H9 (cell line): ENCODE measurements at regions not wholly inside any gene's neighbourhood (a gene's known extent, or its start where the extent isn't known, plus 50 kb on each side); places are given as distances from the start of the nearest gene placed in this dataset.

Source experiments
- DNase-seq: peaks from one replicate; pipeline ENCODE4 v3.0.0-alpha.2; 2017
- H2AFZ ChIP-seq: one replicate; pipeline ENCODE4 v1.6.1; 2013; ENCODE audit warnings: mild to moderate bottlenecking, low read length, control low read depth, moderate library complexity
- H2AK5ac ChIP-seq: 2 replicates; pipeline ENCODE4 v1.6.1; 2013; ENCODE audit warnings: low read length, control low read depth, mixed read lengths; ENCODE audit not compliant: insufficient read length
- H2BK120ac ChIP-seq: one replicate; pipeline ENCODE4 v1.6.1; 2013; ENCODE audit warnings: low read depth, mild to moderate bottlenecking, low read length, control low read depth, inconsistent platforms; ENCODE audit not compliant: poor library complexity, severe bottlenecking
- H2BK12ac ChIP-seq: 2 replicates; pipeline ENCODE4 v1.6.1; 2013; ENCODE audit warnings: low read length, control low read depth, mixed read lengths, low read depth; ENCODE audit not compliant: insufficient read length
- H2BK15ac ChIP-seq: 2 replicates; pipeline ENCODE4 v1.6.1; 2013; ENCODE audit warnings: low read depth, low read length, control low read depth
- H2BK20ac ChIP-seq: one replicate; pipeline ENCODE4 v1.6.1; 2013; ENCODE audit warnings: low read depth, mild to moderate bottlenecking, low read length, control low read depth, inconsistent platforms; ENCODE audit not compliant: poor library complexity, severe bottlenecking
- H2BK5ac ChIP-seq: 2 replicates; pipeline ENCODE4 v1.6.1; 2013; ENCODE audit warnings: low read length, control low read depth, mixed read lengths; ENCODE audit not compliant: insufficient read length
- H3K14ac ChIP-seq: 2 replicates; pipeline ENCODE4 v1.6.1; 2013; ENCODE audit warnings: low read length, control low read depth; ENCODE audit not compliant: insufficient read depth
- H3K18ac ChIP-seq: 2 replicates; pipeline ENCODE4 v1.6.1; 2013; ENCODE audit warnings: low read depth, mild to moderate bottlenecking, mixed read lengths, low read length, control low read depth; ENCODE audit not compliant: insufficient read length
- H3K23ac ChIP-seq: 2 replicates; pipeline ENCODE4 v1.6.1; 2013; ENCODE audit warnings: low read length, control low read depth, mixed read lengths, low read depth; ENCODE audit not compliant: insufficient read length
- H3K23me2 ChIP-seq: 2 replicates; pipeline ENCODE4 v1.6.1; 2013; ENCODE audit warnings: low read depth, mild to moderate bottlenecking, mixed read lengths, low read length, control low read depth; ENCODE audit not compliant: insufficient read length, poor library complexity, severe bottlenecking
- H3K27ac ChIP-seq: 2 replicates; pipeline ENCODE4 v1.5.1; 2013; ENCODE audit warnings: low read length, control low read depth, mixed read lengths, low read depth; ENCODE audit not compliant: insufficient read length
- H3K27me3 ChIP-seq: 2 replicates; pipeline ENCODE4 v1.6.1; 2013; ENCODE audit warnings: low read length, control low read depth, inconsistent platforms; ENCODE audit not compliant: insufficient read depth
- H3K4ac ChIP-seq: 2 replicates; pipeline ENCODE4 v1.6.1; 2013; ENCODE audit warnings: low read depth, mild to moderate bottlenecking, control low read depth, inconsistent platforms, low read length, moderate library complexity
- H3K4me1 ChIP-seq: 2 replicates; pipeline ENCODE4 v1.6.1; 2013; ENCODE audit warnings: low read length, control low read depth, inconsistent platforms; ENCODE audit not compliant: insufficient read depth
- H3K4me2 ChIP-seq: 2 replicates; pipeline ENCODE4 v1.6.1; 2013; ENCODE audit warnings: low read length, control low read depth, mixed read lengths; ENCODE audit not compliant: insufficient read length, insufficient read depth
- H3K56ac ChIP-seq: 2 replicates; pipeline ENCODE4 v1.6.1; 2013; ENCODE audit warnings: low read depth, mild to moderate bottlenecking, mixed read lengths, low read length, control low read depth; ENCODE audit not compliant: insufficient read length
- H3K79me1 ChIP-seq: 2 replicates; pipeline ENCODE4 v1.6.1; 2013; ENCODE audit warnings: low read depth, mild to moderate bottlenecking, moderate library complexity, low read length, control low read depth, inconsistent platforms; ENCODE audit not compliant: insufficient read depth, poor library complexity, severe bottlenecking
- H3K79me2 ChIP-seq: 2 replicates; pipeline ENCODE4 v1.6.1; 2013; ENCODE audit warnings: low read length, control low read depth, inconsistent platforms; ENCODE audit not compliant: insufficient read depth
- H3K9ac ChIP-seq: 2 replicates; pipeline ENCODE4 v1.6.1; 2013; ENCODE audit warnings: low read length, control low read depth, mixed read lengths; ENCODE audit not compliant: insufficient read length; ENCODE audit errors: extremely low read depth
- H3K9me3 ChIP-seq: one replicate; pipeline ENCODE4 v1.6.1; 2013; ENCODE audit warnings: low read depth, low read length, inconsistent platforms; ENCODE audit not compliant: control insufficient read depth
- H3T11ph ChIP-seq: one replicate; pipeline ENCODE4 v1.6.1; 2013; ENCODE audit warnings: mild to moderate bottlenecking, low read length, control low read depth, inconsistent platforms
- H4K20me1 ChIP-seq: one replicate; pipeline ENCODE4 v1.6.1; 2013; ENCODE audit not compliant: control insufficient read depth, insufficient read length, insufficient read depth
- H4K5ac ChIP-seq: 2 replicates; pipeline ENCODE4 v1.6.1; 2013; ENCODE audit warnings: low read depth, mild to moderate bottlenecking, mixed read lengths, low read length, control low read depth; ENCODE audit not compliant: insufficient read length
- H4K8ac ChIP-seq: replicated peaks from 2 replicates; pipeline ENCODE4 v1.6.1; 2013; ENCODE audit warnings: low read length, control low read depth, mixed read lengths, low read depth; ENCODE audit not compliant: insufficient read length
- H4K91ac ChIP-seq: 2 replicates; pipeline ENCODE4 v1.6.1; 2013; ENCODE audit warnings: low read depth, mild to moderate bottlenecking, moderate library complexity, mixed read lengths, low read length, control low read depth; ENCODE audit not compliant: insufficient read length
- H3K27ac Mint-ChIP-seq, 3 experiments: 2 replicates in 2 of 3; 3 replicates in 1 of 3; pipeline ENCODE4 v1.8.0; 2020 to 2021; ENCODE audit warnings: mixed read lengths in 3 of 3, mild to moderate bottlenecking in 1 of 3, moderate library complexity in 1 of 3
- H3K27me3 Mint-ChIP-seq: 2 replicates; pipeline ENCODE4 v1.8.0; 2021; ENCODE audit warnings: low read depth, mild to moderate bottlenecking, moderate library complexity, mixed read lengths
- H3K36me3 Mint-ChIP-seq, 3 experiments: 2 replicates in 2 of 3; 3 replicates in 1 of 3; pipeline ENCODE4 v1.8.0; 2020 to 2021; ENCODE audit warnings: low read depth in 3 of 3, mixed read lengths in 3 of 3; ENCODE audit not compliant: insufficient read depth in 1 of 3
- H3K4me1 Mint-ChIP-seq, 2 experiments: 2 replicates each; pipeline ENCODE4 v1.8.0; 2020; ENCODE audit warnings: mixed read lengths in 2 of 2
- H3K4me3 Mint-ChIP-seq, 2 experiments: 2 replicates in 1 of 2; 3 replicates in 1 of 2; pipeline ENCODE4 v1.8.0; 2020 to 2021; ENCODE audit warnings: mild to moderate bottlenecking in 2 of 2, mixed read lengths in 2 of 2, moderate library complexity in 1 of 2
- H3K9me3 Mint-ChIP-seq, 2 experiments: 2 replicates in 1 of 2; 3 replicates in 1 of 2; pipeline ENCODE4 v1.8.0; 2020; ENCODE audit warnings: mild to moderate bottlenecking in 2 of 2, mixed read lengths in 2 of 2, moderate library complexity in 1 of 2
- CTCF ChIP-seq: fragments of 200-600 bp; sonication (generic); conservative IDR thresholded peaks from 3 replicates; pipeline ENCODE4 v1.8.0; 2021; ENCODE audit warnings: antibody characterized with exemption, mild to moderate bottlenecking
- WGBS: extraction: QIAGEN DNeasy Blood & Tissue Kit; methylation state at CpG from one replicate; pipeline ENCODE4 v1.1.7; 2013; ENCODE audit warnings: missing lambda C conversion rate, low lambda C conversion rate, mixed read lengths; ENCODE audit not compliant: insufficient read length; ENCODE audit errors: extremely low coverage; 5-methylcytosine and 5-hydroxymethylcytosine counted together

GRCh38 chr10:91137011-91137643, 83.3 kb upstream of the PCGF5 start:
- H3T11ph ChIP-seq: no peak overlapping the region
- H4K8ac ChIP-seq: no peak overlapping the region
- no peak overlapping the region for H3K4me2 ChIP-seq
- H3K23me2 ChIP-seq: no peaks in the 10 kb centered on the region
- H3K18ac ChIP-seq: no peak overlapping the region
- no peak overlapping the region for H3K27ac Mint-ChIP-seq
- H4K5ac ChIP-seq: no peak overlapping the region
- no peak overlapping the region for H3K4me3 Mint-ChIP-seq
- H3K9ac ChIP-seq: no peak overlapping the region
- H2AFZ ChIP-seq: no peak overlapping the region
- H3K23ac ChIP-seq: no peak overlapping the region
- no peak overlapping the region for H3K14ac ChIP-seq
- no peaks in the 10 kb centered on the region for H3K79me2 ChIP-seq
- no peak overlapping the region for H2BK120ac ChIP-seq
- no peak overlapping the region for H2BK20ac ChIP-seq
- H2BK5ac ChIP-seq: no peak overlapping the region
- no peaks in the 10 kb centered on the region for H3K27me3 ChIP-seq
- no peaks in the 10 kb centered on the region for H3K9me3 ChIP-seq
- H3K4ac ChIP-seq: no peak overlapping the region
- no peaks in the 10 kb centered on the region for H3K79me1 ChIP-seq
- H4K20me1 ChIP-seq: no peaks in the 10 kb centered on the region
- WGBS: no CpG with 5 or more reads among the region's 6 CpGs
- DNase-seq: no peak
- H3K4me1 Mint-ChIP-seq: no peaks in the 10 kb centered on the region
- H3K56ac ChIP-seq: no peak overlapping the region
- no peaks in the 10 kb centered on the region for H3K9me3 Mint-ChIP-seq
- no peak overlapping the region for H2BK15ac ChIP-seq
- H2AK5ac ChIP-seq: no peak overlapping the region
- no peak overlapping the region for H2BK12ac ChIP-seq
- no peak overlapping the region for H3K27ac ChIP-seq
- H3K27me3 Mint-ChIP-seq: no peaks in the 10 kb centered on the region; the same call in 1 of the 2 replicates
- no peaks in the 10 kb centered on the region for H3K4me1 ChIP-seq
- no peaks in the 10 kb centered on the region for H3K36me3 Mint-ChIP-seq
- no peak for TF ChIP-seq CTCF
- no peak overlapping the region for H4K91ac ChIP-seq
